ENCODE measurements at regions not wholly inside any gene's neighbourhood (a gene's known extent, or its start where the extent isn't known, plus 50 kb on each side); places are given as distances from the start of the nearest gene placed in this dataset.

DNA sequence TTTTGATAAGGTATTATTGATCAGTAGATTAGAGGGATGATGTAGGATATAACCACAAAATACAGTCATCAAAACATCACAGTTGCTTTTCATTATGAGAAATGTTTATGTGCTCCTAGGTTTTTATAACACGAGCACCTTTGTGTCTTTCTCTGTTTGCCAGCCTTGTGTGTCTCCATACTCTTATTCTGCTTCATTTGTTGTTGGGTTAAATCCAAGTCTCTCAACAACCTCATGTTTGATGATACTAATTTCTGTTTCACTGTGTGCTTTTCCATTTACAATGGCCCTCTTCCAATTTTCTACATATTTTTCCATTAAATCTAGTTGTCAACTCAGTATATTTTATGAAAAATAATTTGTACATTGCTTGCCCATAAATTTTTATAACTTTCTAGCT is 107.7 kb upstream of the POU2AF2 start:
- intact Hi-C loops (cut with DNase I, micrococcal nuclease), result no loop called here
- H3K36me3 ChIP-seq (ENCODE audit: low read depth), result no peaks in the 10 kb centered on the region
- DNase-seq, result no peak
- no peaks in the 10 kb centered on the region for H3K9me3 ChIP-seq
- H3K4me3 ChIP-seq, result no peak overlapping the region
- no peaks in the 10 kb centered on the region for H3K4me1 ChIP-seq (ENCODE audit: low read depth)
- no peak for TF ChIP-seq CTCF (IDR thresholded peaks at IDR 0.05)
- ATAC-seq, result no peak

DNA sequence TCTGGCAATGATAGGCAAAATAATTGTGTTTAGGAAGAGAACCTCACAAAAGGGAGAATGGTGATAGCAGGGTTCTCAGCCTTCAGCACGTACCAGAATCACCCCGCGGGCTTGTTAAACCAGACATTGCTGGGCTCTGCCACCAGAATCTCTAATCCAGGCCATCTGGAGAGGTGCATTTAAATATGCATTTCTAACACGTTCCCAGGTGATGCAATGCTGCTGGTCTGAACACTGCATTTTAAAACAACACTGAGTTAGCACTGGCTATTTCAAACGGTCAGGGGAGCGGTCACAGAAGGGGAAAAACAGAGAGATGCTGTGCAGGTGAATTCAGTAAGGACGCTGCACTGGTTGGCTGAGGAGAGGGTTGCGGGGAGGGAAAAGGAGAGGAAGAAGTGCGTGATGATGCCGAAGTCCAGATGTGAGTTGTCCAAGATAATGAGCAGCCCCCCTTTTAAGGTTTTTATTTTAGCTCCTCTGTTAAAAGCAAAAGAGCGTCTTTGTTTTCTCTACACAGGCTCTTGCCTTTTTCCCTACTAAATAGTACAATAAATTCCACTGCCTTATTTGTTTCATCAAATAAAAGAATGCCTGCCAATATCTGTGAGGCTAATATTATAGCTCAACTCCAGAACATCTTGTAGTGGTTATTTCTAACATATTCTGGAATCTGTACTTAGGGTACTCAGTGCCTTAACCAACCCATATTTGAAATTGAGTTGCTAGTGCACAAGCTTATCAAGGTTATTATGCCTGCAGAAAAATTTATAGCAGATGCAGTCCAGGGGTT is 109.6 kb upstream of the POU2AF2 start:
- TF ChIP-seq CTCF (IDR thresholded peaks at IDR 0.05), result no peak
- ATAC-seq, result no peak

DNA sequence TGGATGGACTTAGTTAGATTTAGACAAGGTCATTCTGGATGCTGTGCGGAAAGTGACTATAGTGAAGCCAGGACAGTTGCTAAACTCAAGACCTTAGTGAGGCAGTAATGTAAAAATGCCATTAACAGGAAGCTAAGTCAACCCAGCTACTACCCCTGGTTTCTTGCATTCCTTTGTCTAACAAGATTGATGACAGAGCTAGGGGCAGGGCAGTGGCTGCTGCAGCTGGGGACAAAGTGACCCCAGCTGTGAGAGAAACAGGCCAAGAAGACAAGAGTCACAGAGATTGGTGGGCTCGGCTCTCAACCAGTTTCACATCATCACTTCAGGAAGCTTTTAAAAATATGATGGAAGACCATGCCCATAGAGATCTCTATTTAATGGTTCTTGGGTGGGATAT is 110.4 kb upstream of the POU2AF2 start:
- ATAC-seq (no peak), DNase-seq (no peak)
- Histone ChIP-seq H3K9me3 (no peaks in the 10 kb centered on the region), H3K4me1 (ENCODE audit: low read depth) (no peaks in the 10 kb centered on the region), H3K4me3 (no peak overlapping the region), H3K36me3 (ENCODE audit: low read depth) (no peaks in the 10 kb centered on the region)
- intact Hi-C loops (cut with DNase I, micrococcal nuclease), result no loop called here
- TF ChIP-seq CTCF (IDR thresholded peaks at IDR 0.05), result no peak

More for the DNA sequence above, 109.6 kb upstream of the POU2AF2 start:
- DNase-seq, result no peak
- intact Hi-C loops (cut with DNase I, micrococcal nuclease), result no loop called here
- Histone ChIP-seq H3K4me3 (no peak overlapping the region), H3K36me3 (ENCODE audit: low read depth) (no peaks in the 10 kb centered on the region), H3K4me1 (ENCODE audit: low read depth) (no peaks in the 10 kb centered on the region), H3K9me3 (no peaks in the 10 kb centered on the region)

- intact Hi-C loops (cut with DNase I, micrococcal nuclease), result no loop called here
These were observed 117.3 kb upstream of the POU2AF2 start for GRCh38 chr11:111128076-111128870.

DNA sequence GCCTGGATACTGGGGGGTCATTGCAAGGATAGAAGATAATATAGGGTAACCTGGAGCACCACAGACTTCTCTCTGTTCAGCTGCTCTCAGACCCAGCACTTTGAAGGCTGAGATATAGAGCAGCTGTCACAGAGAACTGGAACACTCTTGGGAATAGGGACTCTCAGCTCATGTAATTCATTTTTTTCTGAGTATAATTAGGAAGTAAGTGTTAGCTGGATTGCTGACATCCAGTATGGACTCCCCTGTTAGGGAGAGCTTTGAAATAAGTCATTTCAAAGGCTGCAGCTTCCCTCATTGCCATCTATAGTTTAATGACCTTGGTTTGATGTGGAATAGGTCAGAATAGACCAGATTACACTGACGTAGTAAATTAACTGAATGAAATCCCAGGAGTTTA is 120.8 kb upstream of the POU2AF2 start:
- DNase-seq, result no peak
- Histone ChIP-seq H3K36me3 (ENCODE audit: low read depth) (no peaks in the 10 kb centered on the region), H3K4me1 (ENCODE audit: low read depth) (no peaks in the 10 kb centered on the region), H3K9me3 (no peaks in the 10 kb centered on the region), H3K4me3 (no peak overlapping the region)
- ATAC-seq, result no peak
- no peak for TF ChIP-seq CTCF (IDR thresholded peaks at IDR 0.05)
- intact Hi-C loops (cut with DNase I, micrococcal nuclease), result no loop called here

More at GRCh38 chr11:111128076-111128870, 117.3 kb upstream of the POU2AF2 start:
- TF ChIP-seq CTCF (IDR thresholded peaks at IDR 0.05), result no peak
- ATAC-seq, result peak; percentile 21
- Histone ChIP-seq H3K4me1 (ENCODE audit: low read depth) (no peaks in the 10 kb centered on the region), H3K9me3 (no peaks in the 10 kb centered on the region), H3K4me3 (no peak overlapping the region), H3K36me3 (ENCODE audit: low read depth) (no peaks in the 10 kb centered on the region)
- peak in 1 of 3 donors; percentile 6 for DNase-seq
